Natural killer cell (primary cell): ENCODE measurements at regions not wholly inside any gene's neighbourhood (a gene's known extent, or its start where the extent isn't known, plus 50 kb on each side); places are given as distances from the start of the nearest gene placed in this dataset.

Experiments
- ATAC-seq, 3 donors: fragments of 150-1000 bp in 2 of 3; fragments of 200-7000 bp in 1 of 3; cut with Tn5 transposase; 1 replicate in 1 of 3; 2 replicates in 2 of 3; pipeline ENCODE4 v1.10.0; 2021; ENCODE audit warnings: mild to moderate bottlenecking in 2 of 3, moderate library complexity in 2 of 3
- DNase-seq, 2 donors: peaks; one replicate each; pipeline versions ENCODE4 v3.0.0 to v3.0.0-alpha.2; 2013 to 2021; ENCODE audit warnings: mixed read lengths in 1 of 2
- H3K27ac ChIP-seq: one replicate; pipeline ENCODE4 v1.5.1; 2013; ENCODE audit warnings: mild to moderate bottlenecking, low read length
- H3K27me3 ChIP-seq: one replicate; pipeline ENCODE4 v1.6.1; 2013; ENCODE audit warnings: low read length; ENCODE audit not compliant: control insufficient read depth, insufficient read depth
- H3K36me3 ChIP-seq: one replicate; pipeline ENCODE4 v1.6.1; 2013; ENCODE audit warnings: low read length; ENCODE audit not compliant: control insufficient read depth, insufficient read depth
- H3K4me1 ChIP-seq: one replicate; pipeline ENCODE4 v1.6.1; 2013; ENCODE audit warnings: low read length; ENCODE audit not compliant: control insufficient read depth, insufficient read depth
- H3K4me3 ChIP-seq: one replicate; pipeline ENCODE4 v1.5.1; 2013; ENCODE audit warnings: low read length
- H3K9me3 ChIP-seq: one replicate; pipeline ENCODE4 v1.6.1; 2013; ENCODE audit warnings: low read length; ENCODE audit not compliant: control insufficient read depth, insufficient read depth
- H3K27ac Mint-ChIP-seq, 2 donors: one replicate each; pipeline ENCODE4 v1.8.0; 2022; ENCODE audit warnings: mild to moderate bottlenecking in 2 of 2, mixed read lengths in 2 of 2, moderate library complexity in 1 of 2
- H3K27me3 Mint-ChIP-seq, 2 donors: one replicate each; pipeline ENCODE4 v1.8.0; 2022; ENCODE audit warnings: low read depth in 2 of 2, mixed read lengths in 2 of 2
- H3K36me3 Mint-ChIP-seq: one replicate; pipeline ENCODE4 v1.8.0; 2022; ENCODE audit warnings: mixed read lengths
- H3K4me1 Mint-ChIP-seq, 2 donors: one replicate each; pipeline ENCODE4 v1.8.0; 2022; ENCODE audit warnings: mixed read lengths in 2 of 2
- H3K4me3 Mint-ChIP-seq: one replicate; pipeline ENCODE4 v1.8.0; 2022; ENCODE audit warnings: mild to moderate bottlenecking, moderate library complexity, mixed read lengths
- H3K9me3 Mint-ChIP-seq, 2 donors: one replicate each; pipeline ENCODE4 v1.8.0; 2022; ENCODE audit warnings: mixed read lengths in 2 of 2
- WGBS: methylation state at CpG from one replicate; pipeline ENCODE4 v1.1.7; 2013; ENCODE audit warnings: missing lambda C conversion rate; ENCODE audit not compliant: insufficient coverage; 5-methylcytosine and 5-hydroxymethylcytosine counted together
- intact Hi-C: fragments of 100-400 bp; cut with micrococcal nuclease; formaldehyde crosslinking; loops from one replicate; pipeline ENCODE4 v1.14.2; 2022
- TF ChIP-seq, protein P1 (sequence below): fragments of 200-600 bp; IDR thresholded peaks from one replicate; pipeline ENCODE4 v1.8.0; 2022; ENCODE audit warnings: antibody characterized with exemption

DNA sequence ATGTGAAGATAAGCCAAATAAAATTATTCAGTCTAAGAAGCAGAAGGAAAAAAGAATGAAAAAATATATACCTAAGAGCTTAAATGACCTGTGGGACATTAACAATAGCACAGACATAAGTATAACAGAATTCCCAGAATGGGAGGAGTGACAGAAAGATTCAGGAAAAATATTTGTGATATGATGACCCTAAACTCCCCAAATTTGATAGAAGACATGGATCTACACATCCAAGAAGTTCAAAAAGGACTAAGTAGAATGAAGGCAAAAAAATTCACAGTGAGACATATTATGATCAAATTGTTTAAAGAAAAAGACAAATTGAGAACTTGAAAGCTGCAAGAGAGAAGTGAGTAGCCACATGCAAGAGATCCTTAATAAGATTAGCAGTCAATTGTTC is 211.4 kb upstream of the OR4E1 start:
- Histone ChIP-seq H3K9me3 (no peaks in the 10 kb centered on the region), H3K36me3 (no peaks in the 10 kb centered on the region), H3K27me3 (no peaks in the 10 kb centered on the region), H3K4me3 (no peak overlapping the region), H3K27ac (no peak overlapping the region), H3K4me1 (peaks cover 10% of the 10 kb centered on the region)
- ATAC-seq (no peak), DNase-seq (no peak)
- H3K9me3 Mint-ChIP-seq, result peaks cover 0 to 6% of the 10 kb centered on the region in 2 donors
- H3K36me3 Mint-ChIP-seq, result peaks cover 10% of the 10 kb centered on the region
- peaks cover 41 to 57% of the 10 kb centered on the region in 2 donors for H3K4me1 Mint-ChIP-seq
- no peaks in the 10 kb centered on the region for H3K27me3 Mint-ChIP-seq
- TF ChIP-seq, protein P1, sequence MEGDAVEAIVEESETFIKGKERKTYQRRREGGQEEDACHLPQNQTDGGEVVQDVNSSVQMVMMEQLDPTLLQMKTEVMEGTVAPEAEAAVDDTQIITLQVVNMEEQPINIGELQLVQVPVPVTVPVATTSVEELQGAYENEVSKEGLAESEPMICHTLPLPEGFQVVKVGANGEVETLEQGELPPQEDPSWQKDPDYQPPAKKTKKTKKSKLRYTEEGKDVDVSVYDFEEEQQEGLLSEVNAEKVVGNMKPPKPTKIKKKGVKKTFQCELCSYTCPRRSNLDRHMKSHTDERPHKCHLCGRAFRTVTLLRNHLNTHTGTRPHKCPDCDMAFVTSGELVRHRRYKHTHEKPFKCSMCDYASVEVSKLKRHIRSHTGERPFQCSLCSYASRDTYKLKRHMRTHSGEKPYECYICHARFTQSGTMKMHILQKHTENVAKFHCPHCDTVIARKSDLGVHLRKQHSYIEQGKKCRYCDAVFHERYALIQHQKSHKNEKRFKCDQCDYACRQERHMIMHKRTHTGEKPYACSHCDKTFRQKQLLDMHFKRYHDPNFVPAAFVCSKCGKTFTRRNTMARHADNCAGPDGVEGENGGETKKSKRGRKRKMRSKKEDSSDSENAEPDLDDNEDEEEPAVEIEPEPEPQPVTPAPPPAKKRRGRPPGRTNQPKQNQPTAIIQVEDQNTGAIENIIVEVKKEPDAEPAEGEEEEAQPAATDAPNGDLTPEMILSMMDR, result no peak
- intact Hi-C loops, result no loop called here
- peak overlapping the region; percentile 27 to 35 for H3K27ac Mint-ChIP-seq
- no peak overlapping the region for H3K4me3 Mint-ChIP-seq

DNA sequence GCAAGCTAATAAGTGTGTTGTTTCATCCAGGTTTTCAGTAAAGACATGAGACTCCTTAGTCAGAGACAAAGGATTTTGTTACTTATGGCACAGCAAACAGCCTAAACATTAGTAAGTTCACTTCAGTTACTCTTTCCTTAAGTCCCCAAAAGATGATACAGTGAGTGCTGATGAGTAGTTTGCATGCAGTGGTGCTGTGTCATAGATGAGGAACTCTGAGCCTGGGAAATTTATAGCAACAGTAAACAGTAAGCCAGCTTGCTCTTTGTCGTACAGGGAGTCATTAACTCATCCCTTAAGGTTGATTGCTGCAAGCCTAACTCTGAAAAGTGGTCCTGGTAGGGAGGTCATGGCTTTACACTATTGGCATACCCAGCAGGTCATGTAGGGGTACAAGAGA is 208.6 kb upstream of the OR4E1 start:
- no peak overlapping the region for H3K4me3 Mint-ChIP-seq
- DNase-seq, result no peak
- intact Hi-C loops, result no loop called here
- ATAC-seq, result no peak
- TF ChIP-seq, protein P1, result no peak
- Histone ChIP-seq H3K4me3 (no peak overlapping the region), H3K4me1 (no peaks in the 10 kb centered on the region), H3K27me3 (no peaks in the 10 kb centered on the region), H3K9me3 (no peaks in the 10 kb centered on the region), H3K27ac (no peak overlapping the region), H3K36me3 (no peaks in the 10 kb centered on the region)
- peaks cover 33 to 44% of the 10 kb centered on the region in 2 donors for H3K4me1 Mint-ChIP-seq
- H3K27ac Mint-ChIP-seq, result no peak overlapping the region
- 29% methylated on average over 1 of the region's 1 CpG for WGBS
- peaks cover 0 to 6% of the 10 kb centered on the region in 2 donors for H3K9me3 Mint-ChIP-seq
- no peaks in the 10 kb centered on the region for H3K27me3 Mint-ChIP-seq
- peaks cover 10% of the 10 kb centered on the region for H3K36me3 Mint-ChIP-seq

DNA sequence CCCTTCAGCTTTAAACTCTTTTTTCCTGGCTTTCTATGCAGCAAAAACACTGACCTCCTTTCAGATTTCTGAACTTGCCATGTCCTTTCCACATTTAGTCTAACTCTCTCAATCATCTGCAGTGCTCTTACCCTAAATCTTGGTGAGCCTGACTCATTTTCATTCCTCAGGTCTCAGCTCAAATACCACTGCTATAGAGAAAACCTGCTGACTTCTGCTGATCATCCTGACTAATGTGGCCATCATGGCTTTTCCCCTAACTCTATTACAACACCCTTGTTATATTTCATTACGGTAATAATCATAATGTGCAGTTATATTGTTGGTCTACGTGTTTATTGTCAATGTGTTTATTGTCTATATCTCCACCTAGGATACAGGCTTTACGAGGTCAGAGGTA is 207.3 kb upstream of the OR4E1 start:
- no peaks in the 10 kb centered on the region for H3K27me3 Mint-ChIP-seq
- peaks cover 10% of the 10 kb centered on the region for H3K36me3 Mint-ChIP-seq
- H3K4me1 Mint-ChIP-seq, result peaks cover 40 to 47% of the 10 kb centered on the region in 2 donors
- ATAC-seq, result no peak
- Histone ChIP-seq H3K27me3 (no peaks in the 10 kb centered on the region), H3K36me3 (no peaks in the 10 kb centered on the region), H3K4me1 (peaks cover 3% of the 10 kb centered on the region), H3K9me3 (no peaks in the 10 kb centered on the region), H3K27ac (no peak overlapping the region), H3K4me3 (no peak overlapping the region)
- peaks cover 0 to 6% of the 10 kb centered on the region in 2 donors for H3K9me3 Mint-ChIP-seq
- peak overlapping the region in 1 of 2 donors; percentile 12 for H3K27ac Mint-ChIP-seq
- TF ChIP-seq, protein P1, result no peak
- intact Hi-C loops, result no loop called here
- no peak overlapping the region for H3K4me3 Mint-ChIP-seq
- no peak for DNase-seq
- WGBS, result 100% methylated on average over 1 of the region's 3 CpGs

DNA sequence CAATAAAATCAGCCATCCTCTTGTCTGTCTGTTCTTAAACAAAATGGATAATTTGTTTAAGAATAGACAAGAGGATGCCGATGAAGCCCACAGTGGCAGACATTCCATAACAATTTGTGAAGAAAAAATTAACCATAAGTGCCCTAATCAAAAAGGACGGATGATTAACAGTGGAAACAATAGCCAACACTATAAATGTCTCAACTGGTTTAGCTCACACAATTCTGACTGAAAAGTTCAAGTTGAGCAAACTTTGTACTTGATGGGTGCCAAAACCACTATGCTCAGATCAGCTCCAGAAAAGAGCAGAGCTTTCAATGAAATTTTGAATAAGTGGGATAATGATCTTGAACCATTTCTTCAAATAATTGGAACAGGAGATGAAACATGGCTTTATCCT is 202.2 kb upstream of the OR4E1 start:
- H3K27ac Mint-ChIP-seq, result peak overlapping the region; percentile 90 to 91
- DNase-seq (no peak), ATAC-seq (no peak)
- TF ChIP-seq, protein P1, result no peak
- 70% methylated on average over 2 of the region's 2 CpGs for WGBS
- Histone ChIP-seq H3K36me3 (no peaks in the 10 kb centered on the region), H3K4me3 (no peak overlapping the region), H3K4me1 (peaks cover 16% of the 10 kb centered on the region), H3K27ac (peak overlapping the region; percentile 54), H3K9me3 (no peaks in the 10 kb centered on the region), H3K27me3 (no peaks in the 10 kb centered on the region)
- intact Hi-C loops, result loop anchor here (2.0 kb wide), 1 partner anchor 49 kb away; no protein-coding TSS in a partner anchor
- H3K36me3 Mint-ChIP-seq, result no peaks in the 10 kb centered on the region
- H3K4me1 Mint-ChIP-seq, result peaks cover 59 to 64% of the 10 kb centered on the region in 2 donors
- H3K4me3 Mint-ChIP-seq, result peak overlapping the region; percentile 88
- no peaks in the 10 kb centered on the region for H3K9me3 Mint-ChIP-seq
- H3K27me3 Mint-ChIP-seq, result no peaks in the 10 kb centered on the region
